HCT116 (cell line): ENCODE measurements at regions not wholly inside any gene's neighbourhood (a gene's known extent, or its start where the extent isn't known, plus 50 kb on each side); places are given as distances from the start of the nearest gene placed in this dataset.

Source experiments
- ATAC-seq: fragments of 200-7000 bp; cut with Tn5 transposase; 2 replicates; pipeline ENCODE4 v1.9.1; 2020; ENCODE audit warnings: mild to moderate bottlenecking, moderate library complexity
- BruUV-seq: library from RNA; stranded (reverse); fragments of 400-500 nt; replicated peaks from 2 replicates; lab custom pipeline; 2021; lab: Mats Ljungman, UMichigan
- CTCF ChIA-PET: fragments of 300-600 bp; sonication (Branson Sonifier 250); formaldehyde crosslinking; loops from one replicate; lab custom pipeline; 2021; ENCODE audit warnings: antibody characterized with exemption; lab: Charles Lee
- POLR2A ChIA-PET: fragments of 300-600, 350-600 bp; sonication (Branson Sonifier 250); formaldehyde crosslinking; loops from one replicate; lab custom pipeline; 2021; ENCODE audit warnings: antibody characterized with exemption; lab: Charles Lee
- RAD21 ChIA-PET, 2 experiments: fragments of 300-600 bp; sonication (Branson Sonifier 250); formaldehyde crosslinking; loops; one replicate each; lab custom pipeline; 2023; ENCODE audit warnings: low total read pairs in 2 of 2; ENCODE audit not compliant: uncharacterized antibody in 2 of 2, unreplicated experiment in 2 of 2, low non-redundant PET in 1 of 2; lab: Charles Lee
- DNase-seq: peaks from one replicate; pipeline ENCODE4 v3.0.0-alpha.2; 2010; ENCODE audit warnings: low read depth, low spot score
- H2AFZ ChIP-seq: fragments of 200-600 bp; shearing (Covaris generic), sonication (generic); 2 replicates; pipeline ENCODE4 v1.6.1; 2017; ENCODE audit warnings: low read depth, mixed run types, mixed read lengths, antibody characterized with exemption, low read length; ENCODE audit not compliant: poor library complexity, severe bottlenecking
- H3K27ac ChIP-seq: 2 replicates; pipeline ENCODE4 v1.5.1; 2012; ENCODE audit warnings: low read depth, low read length
- H3K27me3 ChIP-seq: fragments of 200-600 bp; sonication (generic); 2 replicates; pipeline ENCODE4 v1.6.1; 2016; ENCODE audit warnings: mixed run types, low read length, mixed read lengths; ENCODE audit not compliant: insufficient read depth
- H3K36me3 ChIP-seq, 2 experiments: fragments of 200-500 bp in 1 of 2; fragments of 200-600 bp in 1 of 2; sonication (Bioruptor generic) in 1 of 2; sonication (generic) in 1 of 2; 2 replicates each; pipeline versions ENCODE4 v1.5.1 to v1.6.1; 2014 to 2016; ENCODE audit warnings: low read length in 2 of 2, inconsistent platforms in 1 of 2, mixed read lengths in 1 of 2, mixed run types in 1 of 2; ENCODE audit not compliant: insufficient read depth in 2 of 2, control insufficient read depth in 1 of 2
- H3K4me1 ChIP-seq, 2 experiments: fragments of 200-600 bp in 1 of 2; sonication (generic) in 1 of 2; 2 replicates each; pipeline versions ENCODE4 v1.5.1 to v1.6.1; 2012 to 2017; ENCODE audit warnings: low read length in 2 of 2, inconsistent platforms in 1 of 2, mild to moderate bottlenecking in 1 of 2, mixed read lengths in 1 of 2, mixed run types in 1 of 2, moderate library complexity in 1 of 2; ENCODE audit not compliant: insufficient read depth in 2 of 2, control insufficient read depth in 1 of 2
- H3K4me2 ChIP-seq: fragments of 200-600 bp; sonication (generic); 2 replicates; pipeline ENCODE4 v1.6.1; 2017; ENCODE audit warnings: mixed run types, low read length, mixed read lengths
- H3K4me3 ChIP-seq, 2 experiments: fragments of 200-600 bp in 1 of 2; sonication (generic) in 1 of 2; replicated peaks in 1 of 2; 2 replicates each; pipeline ENCODE4 v1.5.1; 2011 to 2016; ENCODE audit warnings: low read length in 2 of 2, control low read depth in 1 of 2, low read depth in 1 of 2, mild to moderate bottlenecking in 1 of 2, mixed read lengths in 1 of 2, mixed run types in 1 of 2
- H3K79me2 ChIP-seq: fragments of 200-600 bp; sonication (generic); 2 replicates; pipeline ENCODE4 v1.6.1; 2017; ENCODE audit warnings: mild to moderate bottlenecking, mixed run types, low read length, moderate library complexity, mixed read lengths; ENCODE audit not compliant: insufficient read depth
- H3K9ac ChIP-seq: fragments of 200-600 bp; sonication (generic); 2 replicates; pipeline ENCODE4 v1.6.1; 2016; ENCODE audit warnings: low read length, mixed read lengths
- H3K9me2 ChIP-seq: fragments of 200-600 bp; sonication (generic), shearing (Covaris generic); 2 replicates; pipeline ENCODE4 v1.6.1; 2017; ENCODE audit warnings: mixed run types, mild to moderate bottlenecking, moderate library complexity; ENCODE audit not compliant: insufficient read depth
- H3K9me3 ChIP-seq, 2 experiments: fragments of 200-500 bp in 1 of 2; fragments of 200-600 bp in 1 of 2; sonication (Bioruptor generic) in 1 of 2; sonication (generic) in 1 of 2; 2 replicates each; pipeline ENCODE4 v1.6.1; 2014 to 2017; ENCODE audit warnings: low read length in 2 of 2, mixed read lengths in 2 of 2, inconsistent platforms in 1 of 2, low read depth in 1 of 2, mild to moderate bottlenecking in 1 of 2, mixed run types in 1 of 2, moderate library complexity in 1 of 2; ENCODE audit not compliant: control insufficient read depth in 1 of 2, insufficient read depth in 1 of 2
- H4K20me1 ChIP-seq: fragments of 200-600 bp; sonication (generic), shearing (Covaris generic); 2 replicates; pipeline ENCODE4 v1.6.1; 2017; ENCODE audit warnings: mixed run types, mild to moderate bottlenecking, moderate library complexity; ENCODE audit not compliant: insufficient read depth
- CBX3 ChIP-seq: IDR thresholded peaks from 2 replicates; pipeline ENCODE4 v1.6.1; 2012; ENCODE audit warnings: low read depth
- CEBPB ChIP-seq: IDR thresholded peaks from 2 replicates; pipeline ENCODE4 v1.6.1; 2012; ENCODE audit warnings: low read depth
- EGR1 ChIP-seq: IDR thresholded peaks from 2 replicates; pipeline ENCODE4 v1.6.1; 2012; ENCODE audit warnings: low read depth
- ELF1 ChIP-seq: IDR thresholded peaks from 2 replicates; pipeline ENCODE4 v1.6.1; 2012; ENCODE audit warnings: low read depth, borderline replicate concordance
- EZH2phosphoT487 ChIP-seq: fragments of 200-600 bp; IDR thresholded peaks from 2 replicates; pipeline ENCODE4 v1.6.1; 2018; ENCODE audit warnings: antibody characterized with exemption, borderline replicate concordance
- POLR2A ChIP-seq: IDR thresholded peaks from 2 replicates; pipeline ENCODE4 v1.7.0; 2011; ENCODE audit warnings: borderline replicate concordance; ENCODE audit not compliant: insufficient read depth, insufficient read length; ENCODE audit errors: extremely low read depth
- POLR2AphosphoS5 ChIP-seq: IDR thresholded peaks from 2 replicates; pipeline ENCODE4 v1.6.1; 2011; ENCODE audit warnings: mild to moderate bottlenecking, low read depth, low read length, moderate library complexity
- RAD21 ChIP-seq: IDR thresholded peaks from 2 replicates; pipeline ENCODE4 v1.6.1; 2012; ENCODE audit warnings: low read depth, mild to moderate bottlenecking
- REST ChIP-seq: IDR thresholded peaks from 2 replicates; pipeline ENCODE4 v1.6.1; 2012; ENCODE audit warnings: low read depth
- SIN3A ChIP-seq: IDR thresholded peaks from 2 replicates; pipeline ENCODE4 v1.6.1; 2012; ENCODE audit warnings: low read depth
- ZFX ChIP-seq: fragments of 450-650 bp; IDR thresholded peaks from 2 replicates; pipeline ENCODE4 v1.6.1; 2017
- intact Hi-C: fragments of 100-400 bp; cut with micrococcal nuclease; formaldehyde crosslinking; loops from 2 replicates; pipeline ENCODE4 v1.10.0; 2022
- TF ChIP-seq, protein P1 (sequence below): IDR thresholded peaks from 2 replicates; pipeline ENCODE4 v1.6.1; 2011; ENCODE audit warnings: mild to moderate bottlenecking, low read length, moderate library complexity; ENCODE audit not compliant: insufficient replicate concordance; ENCODE audit errors: extremely low read depth
- TF ChIP-seq, protein P2 (sequence below): IDR thresholded peaks from 2 replicates; pipeline ENCODE4 v1.6.1; 2012

DNA sequence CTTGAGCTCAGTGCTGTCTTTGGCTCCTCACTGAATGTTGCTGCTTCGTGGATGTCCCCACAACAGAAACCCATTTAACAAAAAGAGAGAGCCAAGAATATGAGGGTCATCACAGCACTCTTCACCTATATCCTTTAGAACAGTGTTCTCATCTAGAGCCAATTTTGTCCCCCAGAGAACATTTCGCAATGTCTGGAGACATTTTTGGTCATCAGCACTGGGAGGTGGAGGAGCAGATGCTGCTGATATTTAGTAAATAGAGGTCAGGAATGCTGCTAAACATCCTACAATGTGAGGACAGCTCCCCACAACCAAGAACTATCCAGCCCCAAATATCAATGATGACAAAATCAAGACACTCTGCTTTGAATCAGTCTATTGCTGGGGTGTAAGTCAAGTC is 92.5 kb downstream of the BBS10 start:
- no TSS peak for BruUV-seq
- CTCF ChIA-PET: no interaction called here

GRCh38 chr12:76255281-76255680 is 92.9 kb downstream of the BBS10 start:
- Histone ChIP-seq H3K4me3 (no peak overlapping the region), H3K9ac (no peak overlapping the region), H3K36me3 (no peaks in the 10 kb centered on the region), H3K9me2 (no peaks in the 10 kb centered on the region), H3K9me3 (no peaks in the 10 kb centered on the region), H2AFZ (no peak overlapping the region), H3K4me2 (no peak overlapping the region), H4K20me1 (no peaks in the 10 kb centered on the region), H3K27me3 (no peaks in the 10 kb centered on the region), H3K79me2 (no peaks in the 10 kb centered on the region), H3K4me1 (no peaks in the 10 kb centered on the region; a peak in 1 of 4 replicates), H3K27ac (no peak overlapping the region)
- ATAC-seq (no peak), DNase-seq (no peak)
- BruUV-seq: no TSS peak
- ChIA-PET RAD21 (no interaction called here), CTCF (no interaction called here), POLR2A (no interaction called here)
- TF ChIP-seq, protein P1, sequence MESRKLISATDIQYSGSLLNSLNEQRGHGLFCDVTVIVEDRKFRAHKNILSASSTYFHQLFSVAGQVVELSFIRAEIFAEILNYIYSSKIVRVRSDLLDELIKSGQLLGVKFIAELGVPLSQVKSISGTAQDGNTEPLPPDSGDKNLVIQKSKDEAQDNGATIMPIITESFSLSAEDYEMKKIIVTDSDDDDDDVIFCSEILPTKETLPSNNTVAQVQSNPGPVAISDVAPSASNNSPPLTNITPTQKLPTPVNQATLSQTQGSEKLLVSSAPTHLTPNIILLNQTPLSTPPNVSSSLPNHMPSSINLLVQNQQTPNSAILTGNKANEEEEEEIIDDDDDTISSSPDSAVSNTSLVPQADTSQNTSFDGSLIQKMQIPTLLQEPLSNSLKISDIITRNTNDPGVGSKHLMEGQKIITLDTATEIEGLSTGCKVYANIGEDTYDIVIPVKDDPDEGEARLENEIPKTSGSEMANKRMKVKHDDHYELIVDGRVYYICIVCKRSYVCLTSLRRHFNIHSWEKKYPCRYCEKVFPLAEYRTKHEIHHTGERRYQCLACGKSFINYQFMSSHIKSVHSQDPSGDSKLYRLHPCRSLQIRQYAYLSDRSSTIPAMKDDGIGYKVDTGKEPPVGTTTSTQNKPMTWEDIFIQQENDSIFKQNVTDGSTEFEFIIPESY: no peak
- TF ChIP-seq EGR1 (no peak), CBX3 (no peak), POLR2AphosphoS5 (no peak), CEBPB (no peak), ELF1 (no peak), ZFX (no peak), SIN3A (no peak), POLR2A (no peak), RAD21 (no peak), REST (no peak)
- TF ChIP-seq, protein P2, sequence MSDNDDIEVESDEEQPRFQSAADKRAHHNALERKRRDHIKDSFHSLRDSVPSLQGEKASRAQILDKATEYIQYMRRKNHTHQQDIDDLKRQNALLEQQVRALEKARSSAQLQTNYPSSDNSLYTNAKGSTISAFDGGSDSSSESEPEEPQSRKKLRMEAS: no peak
- intact Hi-C loops: no loop called here

More for the DNA sequence above, 92.5 kb downstream of the BBS10 start:
- Histone ChIP-seq H3K9me2 (no peaks in the 10 kb centered on the region), H3K9ac (no peak overlapping the region), H3K27me3 (no peaks in the 10 kb centered on the region), H2AFZ (no peak overlapping the region), H3K4me2 (no peak overlapping the region), H3K4me1 (no peaks in the 10 kb centered on the region; a peak in 1 of 4 replicates), H3K79me2 (no peaks in the 10 kb centered on the region), H3K4me3 (no peak overlapping the region), H3K27ac (no peak overlapping the region), H3K36me3 (no peaks in the 10 kb centered on the region), H3K9me3 (no peaks in the 10 kb centered on the region), H4K20me1 (no peaks in the 10 kb centered on the region)
- no peak for TF ChIP-seq EZH2phosphoT487
- ChIA-PET POLR2A (no interaction called here), RAD21 (no interaction called here)
- ATAC-seq (no peak), DNase-seq (no peak)
- intact Hi-C loops: no loop called here
